COR-L47 (cell line): ENCODE measurements at regions not wholly inside any gene's neighbourhood (a gene's known extent, or its start where the extent isn't known, plus 50 kb on each side); places are given as distances from the start of the nearest gene placed in this dataset.

Experiments
- DNase-seq: peaks from one replicate; lab custom pipeline; 2025; lab: John Stamatoyannopoulos, UW

DNA sequence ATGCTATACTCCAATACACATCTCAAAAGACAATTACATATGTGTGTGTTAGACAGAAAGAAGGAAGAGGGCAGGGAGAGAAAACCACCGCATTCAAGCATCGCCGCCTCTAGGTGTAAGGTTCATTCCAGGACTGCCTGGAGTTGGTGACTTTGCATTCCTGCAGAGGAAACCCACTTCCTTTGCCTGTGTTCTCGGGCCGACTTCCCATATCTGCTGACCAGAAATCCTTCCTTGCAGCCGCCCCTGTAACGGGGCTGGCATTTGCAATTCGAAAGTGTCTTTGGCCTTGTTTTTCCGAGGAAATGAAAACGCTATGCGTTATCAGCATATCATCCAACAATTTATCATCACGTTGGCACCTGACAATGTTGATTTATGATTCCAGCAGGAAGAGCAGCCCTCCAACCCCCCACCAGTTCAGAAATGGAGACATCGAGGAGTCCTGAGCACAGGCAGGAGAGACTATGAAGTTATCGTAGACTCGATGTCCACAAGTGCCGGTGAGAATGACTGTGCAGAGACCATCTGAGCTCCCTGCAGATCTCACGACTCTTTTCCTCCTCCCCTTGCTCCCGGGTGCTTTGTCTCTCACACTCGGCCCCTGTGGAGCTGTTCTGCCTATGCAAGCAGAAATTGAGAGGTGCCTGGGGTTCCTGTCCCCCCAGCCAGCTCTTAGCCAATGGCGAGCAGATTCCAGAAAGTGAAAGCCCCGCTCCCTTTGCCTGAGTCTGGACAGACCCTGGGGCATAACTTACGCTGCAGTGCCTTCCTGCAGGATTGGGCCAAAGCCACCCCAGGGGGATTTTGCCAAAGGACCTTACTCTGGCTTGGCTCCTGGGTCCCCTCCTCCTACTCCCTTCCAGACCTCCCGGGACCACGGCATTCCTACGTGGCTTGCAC, 68.9 kb upstream of the FOXK1 start:
- DNase-seq: no peak

DNA sequence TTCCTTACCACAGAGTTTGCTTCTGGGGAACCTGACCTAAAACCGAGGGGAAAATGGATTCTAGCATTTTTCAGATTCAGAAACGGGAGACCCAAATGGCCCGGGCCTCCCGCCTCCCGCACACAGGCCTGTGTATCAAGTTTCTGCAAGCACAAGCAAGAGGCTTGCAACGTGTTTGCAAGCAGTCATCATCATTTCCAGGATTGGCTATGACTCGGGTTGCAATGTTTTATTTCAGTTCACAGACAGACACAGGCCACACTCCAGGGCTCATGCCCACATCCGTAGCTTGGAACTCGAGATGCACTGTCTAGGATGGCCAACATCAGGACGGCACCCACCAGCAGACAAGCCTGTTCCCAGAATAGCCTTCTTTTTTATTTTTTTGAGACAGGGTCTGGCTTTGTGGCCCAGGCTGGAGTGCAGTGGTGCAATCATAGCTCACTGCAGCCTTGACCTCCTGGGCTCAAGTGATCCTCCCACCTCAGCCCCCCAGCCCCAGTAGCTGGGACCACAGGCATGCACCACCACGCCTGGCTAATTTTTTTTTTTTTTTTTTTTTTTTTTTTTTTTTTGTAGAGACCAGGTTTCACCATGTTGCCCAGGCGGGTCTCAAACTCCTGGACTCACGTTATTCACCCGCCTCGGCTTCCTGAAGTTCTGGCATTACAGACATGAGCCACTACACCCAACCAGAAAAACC, 68.1 kb upstream of the FOXK1 start:
- no peak for DNase-seq

DNA sequence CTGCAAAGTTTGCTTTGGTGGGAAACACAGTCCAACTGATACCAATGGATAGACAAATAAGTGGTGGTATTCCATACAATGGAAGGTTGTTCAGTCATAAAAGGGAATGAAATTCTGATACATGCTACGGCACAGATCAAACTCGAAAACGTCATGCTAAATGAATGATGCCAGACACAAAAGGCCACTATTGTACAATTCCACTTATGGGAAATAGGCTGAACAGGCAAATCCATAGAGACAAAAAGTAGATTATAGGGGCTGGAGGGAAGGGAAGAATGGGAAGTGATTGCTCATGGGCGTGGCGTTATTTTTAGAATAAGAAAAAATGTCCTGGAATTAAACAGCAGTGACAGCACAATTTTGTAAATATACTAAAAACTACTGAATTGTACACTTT, 66.0 kb upstream of the FOXK1 start:
- no peak for DNase-seq

DNA sequence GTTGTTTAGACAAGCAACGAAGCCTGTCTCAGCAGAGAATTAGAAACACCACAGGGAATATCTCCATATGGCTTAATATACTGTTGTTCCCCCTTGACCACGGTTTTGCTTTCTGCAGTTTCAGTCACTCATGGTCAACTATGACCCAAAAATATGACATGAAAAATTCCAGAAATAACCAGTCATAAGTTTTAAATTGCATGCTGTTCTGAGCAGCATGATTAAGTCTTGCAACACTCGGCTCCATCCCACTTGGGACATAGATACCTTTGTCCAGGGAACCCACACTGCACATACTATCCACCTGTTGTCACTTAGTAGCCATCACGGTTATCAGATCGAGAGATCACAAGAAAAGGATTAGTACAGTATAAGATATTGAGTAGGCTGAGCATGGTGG, 60.7 kb upstream of the FOXK1 start:
- DNase-seq: no peak

DNA sequence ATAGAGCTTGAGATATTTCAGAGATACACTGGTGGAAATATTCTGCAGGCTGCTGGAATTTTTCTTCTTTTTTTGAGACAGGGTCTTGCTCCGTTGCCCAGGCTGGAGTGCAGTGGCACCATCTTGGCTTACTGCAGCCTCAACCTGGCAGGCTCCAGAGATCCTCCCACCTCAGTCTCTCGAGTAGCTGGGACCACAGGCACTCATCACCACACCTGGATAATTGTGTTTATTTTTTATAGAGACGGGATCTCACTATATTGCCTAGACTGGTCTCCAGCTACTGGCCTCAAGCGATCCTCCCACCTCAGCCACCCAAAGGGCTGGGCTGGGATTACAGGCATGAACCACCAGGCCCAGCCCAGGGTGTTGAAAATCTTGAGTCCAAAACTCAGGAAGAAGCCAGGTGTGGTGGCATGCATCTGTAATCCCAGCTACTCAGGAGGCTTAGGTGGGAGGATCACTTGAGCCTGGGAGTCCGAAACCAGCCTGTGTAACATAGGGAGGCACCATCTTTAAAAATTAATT, 55.7 kb upstream of the FOXK1 start:
- DNase-seq: no peak

DNA sequence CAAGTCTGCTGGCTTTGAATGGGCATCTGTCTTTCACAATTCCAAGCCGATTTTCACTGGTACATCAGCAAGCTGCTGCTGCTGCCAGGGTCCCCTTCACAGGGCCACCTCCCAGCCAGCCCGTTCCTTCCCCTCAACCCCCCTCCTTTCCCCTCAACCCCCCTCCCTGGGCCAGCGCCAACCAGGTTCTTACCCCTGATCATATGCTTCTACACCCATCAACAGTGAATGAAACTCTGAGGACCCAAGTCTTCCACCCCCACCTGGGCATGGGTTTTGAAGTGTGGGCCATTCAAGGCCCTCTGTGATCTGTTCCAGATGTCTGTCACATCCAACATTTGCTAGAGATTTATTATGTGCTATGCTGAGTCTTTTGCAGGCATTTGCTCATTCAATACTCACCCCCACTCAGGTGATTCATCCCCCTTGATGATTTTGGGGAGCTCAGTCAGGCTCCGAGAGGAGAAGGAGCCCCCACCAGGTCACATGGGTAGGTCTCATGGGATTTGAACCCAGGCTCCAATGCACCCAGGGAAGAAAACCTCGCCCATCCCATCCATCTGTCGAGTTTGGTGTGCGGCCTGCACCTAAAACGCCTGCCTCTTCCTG, 52.7 kb upstream of the FOXK1 start:
- DNase-seq: no peak

DNA sequence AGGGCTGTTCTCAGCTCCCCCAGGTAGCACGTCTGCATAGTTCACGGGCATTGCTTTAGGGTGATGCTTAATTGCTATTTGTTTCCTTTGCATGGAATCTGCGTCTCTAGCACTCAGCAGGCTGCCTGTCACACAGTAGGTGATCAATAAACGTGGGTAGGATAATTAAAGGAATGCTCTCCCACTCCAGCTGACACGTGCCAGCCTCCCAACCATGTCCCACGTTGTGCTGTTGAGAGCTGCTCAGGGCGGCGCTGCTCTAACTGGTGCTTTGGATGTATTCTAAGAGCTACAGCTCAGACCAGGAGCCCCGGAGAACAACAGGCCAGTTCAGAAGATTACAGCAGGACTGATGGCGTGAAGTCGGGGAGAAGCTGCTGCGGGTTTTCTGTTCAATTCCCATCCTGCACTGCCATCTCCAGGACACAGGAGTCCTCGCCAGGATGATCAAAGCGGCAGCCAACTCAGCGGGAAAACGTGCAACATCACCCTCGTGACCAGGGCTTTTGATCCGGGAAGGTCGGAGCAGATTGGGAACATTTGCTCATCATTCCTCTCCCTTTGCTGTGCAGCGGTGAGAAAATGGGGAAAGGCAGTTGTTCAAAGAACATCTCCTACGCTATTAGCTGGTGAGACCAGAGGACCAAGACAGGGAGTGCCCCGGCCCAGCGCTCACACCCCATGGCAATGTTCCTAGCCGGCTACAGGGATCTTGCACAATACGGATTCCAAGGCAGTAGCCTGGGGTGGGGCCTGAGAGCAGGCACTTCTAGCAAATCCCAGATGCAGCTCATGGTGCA, 50.5 kb upstream of the FOXK1 start:
- DNase-seq: peak; percentile 76
